ENCODE measurements at regions not wholly inside any gene's neighbourhood (a gene's known extent, or its start where the extent isn't known, plus 50 kb on each side); places are given as distances from the start of the nearest gene placed in this dataset.

- 92 to 95% methylated on average over 1 of the region's 1 CpG for WGBS, 2 experiments (ENCODE audit: low coverage in 1 of 2, low lambda C conversion rate in 2 of 2, missing lambda C conversion rate in 2 of 2)
- Histone ChIP-seq H3K27me3 (replicated peaks; ENCODE audit: insufficient read depth) (no peaks in the 10 kb centered on the region), H3K4me2 (ENCODE audit: unreplicated experiment) (no peak overlapping the region), H3K9me2 (ENCODE audit: insufficient read depth) (peaks cover 4% of the 10 kb centered on the region), H3K79me2 (ENCODE audit: insufficient read depth) (no peaks in the 10 kb centered on the region), H3K36me3 (ENCODE audit: low read depth) (no peaks in the 10 kb centered on the region), H3K9ac (no peak overlapping the region), H3K4me1 (ENCODE audit: insufficient read depth) (no peaks in the 10 kb centered on the region), H3K4me3 (no peak overlapping the region), H2AFZ (no peak overlapping the region), H3F3A (ENCODE audit: insufficient read depth) (no peaks in the 10 kb centered on the region), H3K27ac (no peak overlapping the region), H3K9me3 (ENCODE audit: low read depth) (no peaks in the 10 kb centered on the region), H4K20me1 (ENCODE audit: insufficient read depth) (no peaks in the 10 kb centered on the region)
- in situ Hi-C loops (cut with MboI), result no loop called here
- DNase-seq, result no peak
- TF ChIP-seq EZH2 (IDR thresholded peaks at IDR 0.05; ENCODE audit: insufficient read depth, poor library complexity, severe bottlenecking), result no peak
- no peak for TF ChIP-seq EZH2phosphoT487 (IDR thresholded peaks at IDR 0.05; ENCODE audit: insufficient read depth, low read depth)
Measured at GRCh38 chr1:79839882-79840281, 833.4 kb upstream of the ADGRL4 start.

DNA sequence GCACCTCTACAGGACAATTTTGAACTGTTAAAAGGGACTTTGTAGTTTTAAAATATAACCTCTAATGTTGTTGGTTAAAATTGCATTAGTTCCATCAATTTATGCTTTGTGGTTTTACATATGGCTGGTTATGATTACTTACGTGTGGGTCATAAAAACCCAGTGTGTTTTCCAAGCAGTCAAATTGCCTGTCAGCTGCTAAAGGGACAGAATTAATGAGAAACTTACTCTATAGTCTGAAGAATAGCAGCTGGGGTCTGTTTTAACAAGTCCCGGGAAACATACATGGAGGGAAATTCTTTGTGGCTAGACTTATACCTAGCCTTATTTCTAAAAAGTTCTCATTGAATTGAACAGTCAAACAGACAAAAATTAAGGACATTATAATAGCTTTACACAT lies 820.9 kb upstream of the ADGRL4 start:
- H4K20me1 ChIP-seq (ENCODE audit: insufficient read depth), result no peaks in the 10 kb centered on the region
- H3K9ac ChIP-seq, result no peak overlapping the region
- H3K9me3 ChIP-seq (ENCODE audit: low read depth), result no peaks in the 10 kb centered on the region
- H2AFZ ChIP-seq, result no peak overlapping the region
- in situ Hi-C loops (cut with MboI), result no loop called here
- no peaks in the 10 kb centered on the region; the same call in 1 of the 2 replicates for H3K9me2 ChIP-seq (ENCODE audit: insufficient read depth)
- 12 to 17% methylated on average over 2 of the region's 2 CpGs for WGBS, 2 experiments (ENCODE audit: low coverage in 1 of 2, low lambda C conversion rate in 2 of 2, missing lambda C conversion rate in 2 of 2)
- no peaks in the 10 kb centered on the region for H3K4me1 ChIP-seq (ENCODE audit: insufficient read depth)
- H3F3A ChIP-seq (ENCODE audit: insufficient read depth), result no peaks in the 10 kb centered on the region
- no peaks in the 10 kb centered on the region for H3K27me3 ChIP-seq (replicated peaks; ENCODE audit: insufficient read depth)
- DNase-seq, result no peak
- H3K4me3 ChIP-seq, result no peak overlapping the region
- TF ChIP-seq EZH2 (IDR thresholded peaks at IDR 0.05; ENCODE audit: insufficient read depth, poor library complexity, severe bottlenecking), result no peak
- TF ChIP-seq EZH2phosphoT487 (IDR thresholded peaks at IDR 0.05; ENCODE audit: insufficient read depth, low read depth), result no peak
- no peak overlapping the region for H3K4me2 ChIP-seq (ENCODE audit: unreplicated experiment)
- H3K79me2 ChIP-seq (ENCODE audit: insufficient read depth), result no peaks in the 10 kb centered on the region
- no peaks in the 10 kb centered on the region for H3K36me3 ChIP-seq (ENCODE audit: low read depth)
- no peak overlapping the region for H3K27ac ChIP-seq

DNA sequence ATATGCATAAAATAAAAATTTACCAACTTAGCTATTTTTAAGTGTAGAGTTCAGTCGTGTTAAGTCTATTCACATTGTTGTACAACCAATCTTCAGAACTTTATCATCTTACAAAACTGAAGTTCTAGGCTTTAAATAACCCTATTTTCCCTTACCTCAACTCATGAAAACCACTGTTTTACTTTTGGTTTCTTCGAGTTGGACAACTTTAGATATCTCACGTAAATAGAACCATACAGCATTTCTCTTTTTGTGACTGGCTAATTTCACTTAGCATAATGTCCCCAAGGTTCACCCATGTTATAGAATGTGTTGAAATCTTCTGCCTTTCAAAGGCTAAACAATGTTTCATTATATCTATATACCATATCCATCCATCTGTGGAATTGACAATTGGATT lies 819.0 kb upstream of the ADGRL4 start:
- Histone ChIP-seq H3K4me1 (ENCODE audit: insufficient read depth) (no peaks in the 10 kb centered on the region), H3K27ac (no peak overlapping the region), H3K9ac (no peak overlapping the region), H3F3A (ENCODE audit: insufficient read depth) (no peaks in the 10 kb centered on the region), H3K4me3 (no peak overlapping the region), H3K9me2 (ENCODE audit: insufficient read depth) (no peaks in the 10 kb centered on the region; the same call in 1 of the 2 replicates), H3K9me3 (ENCODE audit: low read depth) (no peaks in the 10 kb centered on the region), H3K4me2 (ENCODE audit: unreplicated experiment) (no peak overlapping the region), H2AFZ (no peak overlapping the region), H3K79me2 (ENCODE audit: insufficient read depth) (no peaks in the 10 kb centered on the region), H3K27me3 (replicated peaks; ENCODE audit: insufficient read depth) (no peaks in the 10 kb centered on the region), H4K20me1 (ENCODE audit: insufficient read depth) (no peaks in the 10 kb centered on the region), H3K36me3 (ENCODE audit: low read depth) (no peaks in the 10 kb centered on the region)
- no peak for DNase-seq
- no peak for TF ChIP-seq EZH2phosphoT487 (IDR thresholded peaks at IDR 0.05; ENCODE audit: insufficient read depth, low read depth)
- no peak for TF ChIP-seq EZH2 (IDR thresholded peaks at IDR 0.05; ENCODE audit: insufficient read depth, poor library complexity, severe bottlenecking)
- WGBS, 2 experiments (ENCODE audit: low coverage in 1 of 2, low lambda C conversion rate in 2 of 2, missing lambda C conversion rate in 2 of 2), result 68 to 84% methylated on average over 3 of the region's 3 CpGs
- in situ Hi-C loops (cut with MboI), result no loop called here

DNA sequence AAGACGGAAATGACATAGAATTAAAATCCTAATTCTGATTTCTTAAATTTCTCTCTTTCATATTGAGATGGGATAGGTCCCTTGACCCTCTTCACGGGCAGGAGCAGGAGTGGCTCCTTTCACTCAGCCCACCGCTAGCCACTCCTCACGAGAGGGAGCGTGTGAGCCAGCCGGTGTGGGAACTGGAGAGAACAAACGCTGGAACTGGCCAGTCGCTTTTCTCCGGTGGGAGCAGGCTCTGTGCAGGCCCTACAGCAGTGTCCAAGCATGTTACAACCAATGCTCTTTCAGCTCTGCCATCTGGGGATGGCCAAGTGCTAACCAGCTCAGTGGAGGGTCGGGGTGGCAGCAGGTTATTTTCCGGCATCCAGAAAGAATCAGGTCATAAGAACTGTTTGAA lies 815.5 kb upstream of the ADGRL4 start:
- Histone ChIP-seq H3K4me2 (ENCODE audit: unreplicated experiment) (no peak overlapping the region), H3K36me3 (ENCODE audit: low read depth) (no peaks in the 10 kb centered on the region), H2AFZ (no peak overlapping the region), H3F3A (ENCODE audit: insufficient read depth) (no peaks in the 10 kb centered on the region), H3K9me2 (ENCODE audit: insufficient read depth) (no peaks in the 10 kb centered on the region), H3K27me3 (replicated peaks; ENCODE audit: insufficient read depth) (no peaks in the 10 kb centered on the region), H3K4me1 (ENCODE audit: insufficient read depth) (no peaks in the 10 kb centered on the region), H3K27ac (no peak overlapping the region), H3K9ac (no peak overlapping the region), H3K79me2 (ENCODE audit: insufficient read depth) (no peaks in the 10 kb centered on the region), H3K9me3 (ENCODE audit: low read depth) (no peaks in the 10 kb centered on the region), H4K20me1 (ENCODE audit: insufficient read depth) (no peaks in the 10 kb centered on the region), H3K4me3 (no peak overlapping the region)
- in situ Hi-C loops (cut with MboI), result no loop called here
- no peak for DNase-seq
- WGBS, 2 experiments (ENCODE audit: low coverage in 1 of 2, low lambda C conversion rate in 2 of 2, missing lambda C conversion rate in 2 of 2), result 81 to 87% methylated on average over 11 of the region's 11 CpGs
- no peak for TF ChIP-seq EZH2 (IDR thresholded peaks at IDR 0.05; ENCODE audit: insufficient read depth, poor library complexity, severe bottlenecking)
- TF ChIP-seq EZH2phosphoT487 (IDR thresholded peaks at IDR 0.05; ENCODE audit: insufficient read depth, low read depth), result no peak

DNA sequence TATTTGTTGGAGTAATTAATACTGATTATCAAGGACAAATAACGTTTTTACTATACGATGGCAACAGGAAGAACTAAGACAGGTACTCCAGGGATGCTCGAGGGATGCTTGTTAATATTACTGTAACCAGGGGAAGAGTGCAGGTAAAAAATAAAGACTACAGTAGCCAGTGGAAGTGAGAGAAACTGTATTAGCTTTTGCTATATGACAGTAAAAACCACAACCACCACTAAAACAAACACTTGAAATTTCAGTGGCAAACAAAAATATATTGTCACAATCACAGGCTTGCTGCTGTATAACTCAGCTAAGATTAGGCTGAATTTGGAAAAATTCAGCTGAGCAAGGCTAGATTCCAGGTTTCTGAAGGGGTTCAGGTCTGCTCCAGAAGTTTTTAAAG lies 812.6 kb upstream of the ADGRL4 start:
- Histone ChIP-seq H3K36me3 (ENCODE audit: low read depth) (no peaks in the 10 kb centered on the region), H3K27ac (no peak overlapping the region), H2AFZ (no peak overlapping the region), H3F3A (ENCODE audit: insufficient read depth) (no peaks in the 10 kb centered on the region), H3K9ac (no peak overlapping the region), H3K4me3 (no peak overlapping the region), H3K9me3 (ENCODE audit: low read depth) (no peaks in the 10 kb centered on the region), H4K20me1 (ENCODE audit: insufficient read depth) (no peaks in the 10 kb centered on the region), H3K4me2 (ENCODE audit: unreplicated experiment) (no peak overlapping the region), H3K4me1 (ENCODE audit: insufficient read depth) (peaks cover 14% of the 10 kb centered on the region), H3K27me3 (replicated peaks; ENCODE audit: insufficient read depth) (no peaks in the 10 kb centered on the region), H3K9me2 (ENCODE audit: insufficient read depth) (no peaks in the 10 kb centered on the region), H3K79me2 (ENCODE audit: insufficient read depth) (no peaks in the 10 kb centered on the region)
- 66 to 68% methylated on average over 3 of the region's 3 CpGs for WGBS, 2 experiments (ENCODE audit: low coverage in 1 of 2, low lambda C conversion rate in 2 of 2, missing lambda C conversion rate in 2 of 2)
- no peak for TF ChIP-seq EZH2 (IDR thresholded peaks at IDR 0.05; ENCODE audit: insufficient read depth, poor library complexity, severe bottlenecking)
- TF ChIP-seq EZH2phosphoT487 (IDR thresholded peaks at IDR 0.05; ENCODE audit: insufficient read depth, low read depth), result no peak
- in situ Hi-C loops (cut with MboI), result no loop called here
- no peak for DNase-seq

All from GM23248 (cell line).